ENCODE measurements at regions not wholly inside any gene's neighbourhood (a gene's known extent, or its start where the extent isn't known, plus 50 kb on each side); places are given as distances from the start of the nearest gene placed in this dataset.

GRCh38 chr4:11976726-11977263, 548.1 kb upstream of the HS3ST1 start:
- no peak for TF ChIP-seq CTCF (conservative IDR thresholded peaks at IDR 0.05; ENCODE audit: low read depth, low read length)
- TF ChIP-seq EZH2 (IDR thresholded peaks at IDR 0.05; ENCODE audit: borderline replicate concordance, low read depth, low read length, poor library complexity, severe bottlenecking) = no peak

All from A673 (cell line).